Upper lobe of left lung (tissue), 6 donors: ENCODE measurements at regions not wholly inside any gene's neighbourhood (a gene's known extent, or its start where the extent isn't known, plus 50 kb on each side); places are given as distances from the start of the nearest gene placed in this dataset.

ENCODE experiments used
- ATAC-seq, 2 donors: fragments of 200-7000 bp; cut with Tn5 transposase; one replicate each; pipeline ENCODE4 v1.9.1; 2022; ENCODE audit warnings: mild to moderate bottlenecking in 2 of 2, moderate library complexity in 2 of 2; ENCODE audit not compliant: low FRiP score in 2 of 2
- DNase-seq, 2 donors: peaks; one replicate each; pipeline ENCODE4 v3.0.0-alpha.2; 2019 to 2020
- H3K27ac ChIP-seq, 4 donors: fragments of 200-600 bp; sonication (generic); one replicate each; pipeline ENCODE4 v1.5.1; 2016 to 2019
- H3K27me3 ChIP-seq, 4 donors: fragments of 200-600 bp; sonication (generic); one replicate each; pipeline ENCODE4 v1.5.1; 2017 to 2019
- H3K36me3 ChIP-seq, 4 donors: fragments of 200-600 bp; sonication (generic); one replicate each; pipeline ENCODE4 v1.5.1; 2016 to 2019
- H3K4me1 ChIP-seq, 4 donors: fragments of 200-600 bp; sonication (generic); one replicate each; pipeline ENCODE4 v1.5.1; 2018 to 2019
- H3K4me3 ChIP-seq, 4 donors: fragments of 200-600 bp; sonication (generic); one replicate each; pipeline ENCODE4 v1.5.1; 2017 to 2019; ENCODE audit warnings: mild to moderate bottlenecking in 2 of 4, moderate library complexity in 1 of 4
- H3K9me3 ChIP-seq, 4 donors: fragments of 200-600 bp; sonication (generic); one replicate each; pipeline ENCODE4 v1.5.1; 2018 to 2019
- CTCF ChIP-seq, 6 experiments: fragments of 450-650 bp in 4 of 6; fragments of 200-600 bp in 2 of 6; sonication (generic) in 2 of 6; IDR thresholded peaks; one replicate each; pipeline ENCODE4 v1.5.1; 2016 to 2019; ENCODE audit warnings: antibody characterized with exemption in 6 of 6
- EP300 ChIP-seq, 4 donors: sonication (generic); formaldehyde crosslinking; IDR thresholded peaks; one replicate each; pipeline ENCODE4 v1.5.1; 2017; ENCODE audit warnings: antibody characterized with exemption in 4 of 4, control low read depth in 2 of 4
- POLR2A ChIP-seq, 4 donors: fragments of 450-650 bp; IDR thresholded peaks; one replicate each; pipeline ENCODE4 v1.5.1; 2016 to 2017; ENCODE audit warnings: antibody characterized with exemption in 4 of 4, mild to moderate bottlenecking in 2 of 4
- POLR2AphosphoS5 ChIP-seq, 2 donors: sonication (generic); formaldehyde crosslinking; IDR thresholded peaks; one replicate each; pipeline ENCODE4 v1.5.1; 2017; ENCODE audit warnings: antibody characterized with exemption in 2 of 2
- WGBS, 2 donors: methylation state at CpG; one replicate each; pipeline ENCODE4 v1.1.5; 2017 to 2018; 5-methylcytosine and 5-hydroxymethylcytosine counted together
- donor health status: DM: no; HTN: no; CAD: no; lungs with moderate emphysema.
- donor health status: DM: no; HTN: yes; CAD: no; lungs with severe emphysema.

- no peak for DNase-seq
- ATAC-seq = no peak
- Histone ChIP-seq H3K27me3 (peaks cover 0 to 4% (median 0%) of the 10 kb centered on the region in 4 donors), H3K36me3 (no peaks in the 10 kb centered on the region), H3K9me3 (no peaks in the 10 kb centered on the region), H3K4me1 (peaks cover 0 to 12% (median 10%) of the 10 kb centered on the region in 4 donors), H3K27ac (no peak overlapping the region), H3K4me3 (peak overlapping the region in 3 of 4 donors; percentile 14 to 28 (median 26))
- 29 to 34% methylated on average over 32 of the region's 32 CpGs for WGBS, 2 donors
- TF ChIP-seq POLR2A (IDR thresholded peaks at IDR 0.05) (no peak), EP300 (IDR thresholded peaks at IDR 0.05) (no peak), CTCF (IDR thresholded peaks at IDR 0.05) (no peak), POLR2AphosphoS5 (IDR thresholded peaks at IDR 0.05) (no peak)
These were observed 145.1 kb upstream of the ZNF184 start for GRCh38 chr6:27617700-27618689.

- no peak for ATAC-seq
- peaks cover 0 to 4% (median 0%) of the 10 kb centered on the region in 4 donors for H3K27me3 ChIP-seq
- DNase-seq = no peak
- TF ChIP-seq CTCF (IDR thresholded peaks at IDR 0.05) (no peak), POLR2A (IDR thresholded peaks at IDR 0.05) (no peak), POLR2AphosphoS5 (IDR thresholded peaks at IDR 0.05) (no peak), EP300 (IDR thresholded peaks at IDR 0.05) (no peak)
- 6% methylated on average over 18 of the region's 18 CpGs for WGBS, 2 donors
- H3K4me1 ChIP-seq = peaks cover 0 to 12% (median 10%) of the 10 kb centered on the region in 4 donors
- peak overlapping the region in 3 of 4 donors; percentile 14 to 28 (median 26) for H3K4me3 ChIP-seq
- H3K27ac ChIP-seq = no peak overlapping the region
- H3K9me3 ChIP-seq = no peaks in the 10 kb centered on the region
- H3K36me3 ChIP-seq = no peaks in the 10 kb centered on the region
These were observed 144.3 kb upstream of the ZNF184 start for GRCh38 chr6:27617046-27617687.

- Histone ChIP-seq H3K36me3 (no peaks in the 10 kb centered on the region), H3K9me3 (no peaks in the 10 kb centered on the region), H3K27me3 (peaks cover 0 to 4% (median 0%) of the 10 kb centered on the region in 4 donors), H3K4me3 (peak overlapping the region in 2 of 4 donors; percentile 26 to 28), H3K27ac (no peak overlapping the region), H3K4me1 (peaks cover 0 to 12% (median 10%) of the 10 kb centered on the region in 4 donors)
- TF ChIP-seq EP300 (IDR thresholded peaks at IDR 0.05) (no peak), POLR2A (IDR thresholded peaks at IDR 0.05) (no peak), POLR2AphosphoS5 (IDR thresholded peaks at IDR 0.05) (no peak), CTCF (IDR thresholded peaks at IDR 0.05) (no peak)
- no peak for DNase-seq
- ATAC-seq = no peak
- 39 to 43% methylated on average over 6 of the region's 6 CpGs for WGBS, 2 donors
These were observed 143.6 kb upstream of the ZNF184 start for GRCh38 chr6:27616328-27617045.

- 80 to 85% methylated on average over 1 of the region's 1 CpG for WGBS, 2 donors
- no peaks in the 10 kb centered on the region for H3K4me1 ChIP-seq
- no peak for DNase-seq
- TF ChIP-seq CTCF (IDR thresholded peaks at IDR 0.05) (no peak), POLR2A (IDR thresholded peaks at IDR 0.05) (no peak), POLR2AphosphoS5 (IDR thresholded peaks at IDR 0.05) (no peak), EP300 (IDR thresholded peaks at IDR 0.05) (no peak)
- no peaks in the 10 kb centered on the region for H3K27me3 ChIP-seq
- H3K9me3 ChIP-seq = no peaks in the 10 kb centered on the region
- ATAC-seq = no peak
- no peak overlapping the region for H3K4me3 ChIP-seq
- H3K27ac ChIP-seq = no peak overlapping the region
- H3K36me3 ChIP-seq = no peaks in the 10 kb centered on the region
These were observed 138.5 kb upstream of the ZNF184 start for GRCh38 chr6:27611451-27611850.
